Fibroblast of mammary gland (primary cell): ENCODE measurements at regions not wholly inside any gene's neighbourhood (a gene's known extent, or its start where the extent isn't known, plus 50 kb on each side); places are given as distances from the start of the nearest gene placed in this dataset.
A peak's percentile ranks its signal among the peaks of the same experiment; 100 is the strongest.

Experiments used
- DNase-seq: peaks from one replicate; pipeline ENCODE4 v3.0.0-alpha.2; 2010; ENCODE audit warnings: low read depth
- H3K4me3 ChIP-seq: 2 replicates; pipeline ENCODE4 v1.5.1; 2011; ENCODE audit warnings: low read depth, mild to moderate bottlenecking, low read length, moderate library complexity; ENCODE audit not compliant: control insufficient read depth
- TF ChIP-seq, protein P1 (sequence below): conservative IDR thresholded peaks from 2 replicates; pipeline ENCODE4 v1.5.1; 2011; ENCODE audit warnings: low read depth, low read length, inconsistent platforms; ENCODE audit not compliant: control insufficient read depth, insufficient read depth

DNA sequence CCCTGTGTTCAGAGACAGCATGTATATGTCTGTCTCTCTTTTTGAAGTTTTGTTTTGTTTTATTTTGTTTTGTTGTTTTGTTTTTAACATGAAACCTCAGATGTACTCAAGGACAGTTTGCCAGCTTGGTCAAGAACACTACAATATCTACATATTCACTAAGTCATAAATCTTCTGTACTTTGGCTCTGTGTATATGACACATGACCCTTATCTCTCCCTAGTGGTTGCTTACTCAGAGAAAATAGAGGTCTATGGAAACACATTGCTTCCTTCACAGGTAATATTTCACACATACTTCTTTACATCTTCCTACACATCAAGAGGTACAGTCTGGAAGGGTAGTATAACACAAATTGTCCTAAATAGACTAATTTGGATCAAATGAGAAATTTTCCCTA lies 312.6 kb upstream of the VRK2 start:
- TF ChIP-seq, protein P1, sequence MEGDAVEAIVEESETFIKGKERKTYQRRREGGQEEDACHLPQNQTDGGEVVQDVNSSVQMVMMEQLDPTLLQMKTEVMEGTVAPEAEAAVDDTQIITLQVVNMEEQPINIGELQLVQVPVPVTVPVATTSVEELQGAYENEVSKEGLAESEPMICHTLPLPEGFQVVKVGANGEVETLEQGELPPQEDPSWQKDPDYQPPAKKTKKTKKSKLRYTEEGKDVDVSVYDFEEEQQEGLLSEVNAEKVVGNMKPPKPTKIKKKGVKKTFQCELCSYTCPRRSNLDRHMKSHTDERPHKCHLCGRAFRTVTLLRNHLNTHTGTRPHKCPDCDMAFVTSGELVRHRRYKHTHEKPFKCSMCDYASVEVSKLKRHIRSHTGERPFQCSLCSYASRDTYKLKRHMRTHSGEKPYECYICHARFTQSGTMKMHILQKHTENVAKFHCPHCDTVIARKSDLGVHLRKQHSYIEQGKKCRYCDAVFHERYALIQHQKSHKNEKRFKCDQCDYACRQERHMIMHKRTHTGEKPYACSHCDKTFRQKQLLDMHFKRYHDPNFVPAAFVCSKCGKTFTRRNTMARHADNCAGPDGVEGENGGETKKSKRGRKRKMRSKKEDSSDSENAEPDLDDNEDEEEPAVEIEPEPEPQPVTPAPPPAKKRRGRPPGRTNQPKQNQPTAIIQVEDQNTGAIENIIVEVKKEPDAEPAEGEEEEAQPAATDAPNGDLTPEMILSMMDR: no peak
- H3K4me3 ChIP-seq: no peak overlapping the region
- no peak for DNase-seq

DNA sequence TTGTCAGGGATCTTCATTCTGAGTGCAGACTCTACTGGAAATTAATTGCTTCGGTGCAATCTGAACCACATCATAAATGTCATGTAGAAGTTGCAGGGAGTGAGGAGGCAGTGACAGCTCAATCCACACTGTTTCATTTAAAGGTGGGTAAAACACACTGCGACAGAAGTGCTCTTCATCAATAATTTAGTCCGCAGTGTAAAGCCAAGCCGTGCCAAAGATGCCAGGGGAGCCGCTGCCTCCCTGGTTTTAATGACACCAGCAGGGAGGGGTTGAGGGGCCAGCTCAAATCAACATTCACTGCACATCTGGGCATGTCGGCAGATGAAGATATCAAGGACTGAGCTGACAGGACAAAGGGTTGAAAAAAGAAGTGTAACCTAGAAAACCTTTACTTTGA lies 305.7 kb upstream of the VRK2 start:
- H3K4me3 ChIP-seq: no peak overlapping the region
- DNase-seq: no peak
- TF ChIP-seq, protein P1: no peak

DNA sequence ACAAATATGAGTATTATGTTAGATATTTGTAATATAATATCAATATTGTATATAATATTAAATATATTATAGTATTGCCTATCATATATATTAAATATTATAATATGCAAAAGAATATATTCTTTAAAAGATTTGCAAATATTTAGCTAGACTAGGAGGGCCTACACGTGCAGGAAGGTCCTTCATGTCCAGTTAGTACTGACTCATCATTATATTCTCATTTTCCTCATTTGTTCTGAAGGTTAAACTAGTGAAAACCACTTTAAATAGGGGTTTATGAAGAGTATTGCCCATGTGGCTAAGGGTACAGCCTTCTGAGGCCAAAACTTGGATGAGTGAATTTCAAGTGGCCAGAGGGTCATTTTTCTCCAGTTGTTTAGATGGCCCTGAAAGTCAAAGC lies 293.0 kb upstream of the VRK2 start:
- TF ChIP-seq, protein P1: no peak
- DNase-seq: no peak
- H3K4me3 ChIP-seq: no peak overlapping the region

DNA sequence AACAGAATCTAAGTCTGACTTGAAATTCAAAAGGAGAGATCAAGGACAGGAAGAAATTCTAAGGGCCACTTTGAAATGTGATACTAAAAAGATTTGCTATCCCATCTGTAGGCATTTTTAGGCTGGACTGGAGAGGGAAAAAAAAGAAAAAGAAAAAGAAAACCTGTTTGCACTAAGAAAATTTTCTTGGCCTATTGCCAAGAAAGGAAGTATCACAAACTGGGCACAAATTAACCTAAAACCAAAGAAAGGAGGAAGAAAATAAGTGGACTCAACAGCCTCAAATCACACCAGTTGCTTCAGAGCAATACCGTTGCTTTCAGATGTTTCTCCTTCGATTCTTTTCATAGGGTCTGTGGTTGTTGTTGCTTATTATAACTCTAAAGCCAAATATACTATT lies 287.9 kb upstream of the VRK2 start:
- no peak overlapping the region for H3K4me3 ChIP-seq
- no peak for DNase-seq
- TF ChIP-seq, protein P1: no peak

DNA sequence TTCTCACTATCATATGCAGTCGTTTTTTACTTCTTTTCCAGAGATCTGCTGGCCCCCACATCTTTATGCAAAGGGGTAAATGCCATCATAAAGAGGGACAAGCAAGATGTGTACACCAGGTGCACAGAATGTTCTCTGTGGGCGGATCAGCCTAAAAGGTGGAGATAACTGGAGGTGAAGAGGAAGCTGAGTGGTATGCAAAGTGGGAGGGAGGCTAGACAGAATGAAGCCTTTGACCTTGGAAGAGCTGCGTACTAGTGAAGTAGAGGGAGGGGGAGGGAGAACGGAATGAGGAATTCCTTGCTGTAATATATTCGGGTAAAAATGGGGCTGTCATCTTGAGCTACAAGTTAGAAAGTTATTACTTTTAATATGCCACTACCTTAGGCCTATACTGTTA lies 287.5 kb upstream of the VRK2 start:
- DNase-seq: no peak
- no peak overlapping the region for H3K4me3 ChIP-seq
- TF ChIP-seq, protein P1: no peak

DNA sequence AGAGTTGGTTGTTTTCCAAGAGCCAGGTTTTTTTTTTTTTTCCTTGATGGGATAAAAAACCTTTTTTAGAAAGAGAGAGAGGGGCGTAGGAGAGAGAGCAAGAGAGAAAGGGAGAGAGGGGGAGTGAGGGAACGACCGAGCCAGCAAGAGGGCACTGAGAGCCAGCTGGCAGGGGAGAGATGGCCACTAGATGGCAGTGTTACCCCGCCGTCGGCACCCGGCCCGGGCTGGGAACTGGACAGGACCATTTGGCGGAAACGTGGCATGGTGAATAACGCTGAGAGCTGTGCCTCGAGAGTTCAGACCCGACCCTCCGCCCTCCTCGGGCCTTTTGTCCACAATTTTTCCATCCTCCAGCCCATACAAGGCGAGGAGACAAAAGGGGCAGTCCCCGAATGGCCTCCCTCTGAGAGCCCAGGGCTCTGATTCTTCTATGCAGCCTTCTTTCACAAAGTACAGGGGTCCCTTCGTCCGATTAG lies 286.7 kb upstream of the VRK2 start:
- H3K4me3 ChIP-seq: peak overlapping the region; percentile 16
- TF ChIP-seq, protein P1: peak; percentile 90
- peak; percentile 84 for DNase-seq

DNA sequence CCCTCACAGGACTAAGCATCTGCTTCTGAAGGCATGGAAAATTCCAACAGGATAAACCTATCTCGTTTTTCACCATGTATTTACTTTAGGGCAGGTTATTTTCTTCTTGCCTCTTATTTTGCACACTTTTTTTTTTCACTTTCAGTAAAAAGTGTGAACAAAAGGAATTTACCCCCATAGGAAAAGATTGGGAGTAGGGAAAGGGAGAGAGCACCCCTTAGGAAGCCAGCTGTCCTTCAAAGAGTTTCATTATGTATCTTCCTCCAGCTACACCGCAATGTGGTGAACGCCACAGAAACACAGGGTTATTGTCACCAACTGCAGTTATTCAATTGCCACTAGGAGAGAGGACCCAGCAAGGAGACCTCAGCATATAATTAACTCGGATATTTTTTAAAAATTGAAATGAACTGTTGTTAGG lies 286.2 kb upstream of the VRK2 start:
- no peak for DNase-seq
- TF ChIP-seq, protein P1: no peak
- no peak overlapping the region for H3K4me3 ChIP-seq
